ENCODE measurements at regions not wholly inside any gene's neighbourhood (a gene's known extent, or its start where the extent isn't known, plus 50 kb on each side); places are given as distances from the start of the nearest gene placed in this dataset.

DNA sequence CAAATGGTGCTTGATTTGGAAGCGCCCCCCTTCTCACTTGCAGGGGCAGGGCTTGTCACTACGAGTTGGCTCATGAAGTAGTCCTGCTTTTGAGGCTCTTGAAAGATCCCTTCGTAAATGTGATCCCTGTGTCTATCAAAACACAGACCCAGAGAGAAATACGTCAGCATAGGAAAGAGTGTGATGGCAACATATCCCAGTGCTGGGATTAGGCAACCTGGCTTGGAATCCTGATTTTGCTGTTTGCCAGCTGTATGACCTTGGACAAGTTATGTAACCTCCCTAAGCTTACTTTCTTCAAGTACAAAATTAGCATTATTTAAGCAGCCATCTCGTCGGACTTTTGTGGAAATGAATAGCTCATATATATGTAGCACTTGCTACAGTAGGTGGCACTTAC is 228.4 kb downstream of the ATG4C start:
- Histone ChIP-seq H3K4me2 (ENCODE audit: low read length) (no peak overlapping the region), H3K4me1 (ENCODE audit: control insufficient read depth, insufficient read depth, low read length) (no peaks in the 10 kb centered on the region), H3K36me3 (ENCODE audit: insufficient read depth, low read length) (no peaks in the 10 kb centered on the region), H3K4me3 (ENCODE audit: low read length) (no peak overlapping the region), H3K9me3 (replicated peaks; ENCODE audit: low read length) (no peaks in the 10 kb centered on the region), H3K9ac (ENCODE audit: low read depth, low read length) (no peak overlapping the region), H3K27me3 (ENCODE audit: control insufficient read depth, insufficient read depth, low read length) (no peaks in the 10 kb centered on the region)

DNA sequence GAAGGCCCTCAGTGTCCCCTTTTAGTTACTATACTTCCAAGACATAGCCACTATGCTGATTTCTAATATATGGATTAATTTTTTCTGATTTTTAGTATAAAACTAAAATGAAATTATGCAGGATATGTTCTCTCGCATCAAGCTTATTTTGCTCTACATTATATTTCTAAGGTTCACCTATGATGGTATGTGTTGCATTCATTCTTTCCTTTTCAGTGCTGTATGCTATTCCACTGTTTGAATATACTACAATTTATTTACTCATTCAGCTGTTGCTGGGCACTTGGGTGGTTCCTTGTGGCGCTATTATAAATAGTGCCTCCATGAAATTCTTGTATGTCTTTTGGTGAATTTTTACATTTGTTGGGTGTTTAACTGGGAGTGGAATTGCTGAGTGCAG is 230.3 kb downstream of the ATG4C start:
- no peaks in the 10 kb centered on the region for H3K9me3 ChIP-seq (replicated peaks; ENCODE audit: low read length)

DNA sequence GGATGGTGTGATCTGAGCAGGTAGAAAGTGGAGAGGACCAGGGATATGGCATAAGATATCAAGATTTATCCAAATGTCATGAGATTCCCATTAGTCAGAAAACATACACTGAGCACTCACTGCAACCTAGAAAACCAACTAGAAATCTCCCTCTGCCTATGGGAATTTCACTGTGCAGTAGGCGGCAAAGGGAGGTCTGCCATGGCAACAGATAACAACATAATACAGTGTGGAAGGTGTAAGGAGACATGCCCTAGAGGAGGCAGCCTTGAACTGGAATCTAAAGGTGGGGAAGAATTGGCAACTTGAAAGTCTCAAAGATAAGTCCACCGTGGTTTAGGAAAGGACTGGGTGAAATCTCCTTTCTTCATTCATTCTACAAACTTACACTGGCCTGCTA is 238.4 kb downstream of the ATG4C start:
- H3K9me3 ChIP-seq (replicated peaks; ENCODE audit: low read length), result no peaks in the 10 kb centered on the region
- H3K27me3 ChIP-seq (ENCODE audit: control insufficient read depth, insufficient read depth, low read length), result no peaks in the 10 kb centered on the region
- no peaks in the 10 kb centered on the region for H3K4me1 ChIP-seq (ENCODE audit: control insufficient read depth, insufficient read depth, low read length)
- no peaks in the 10 kb centered on the region for H3K36me3 ChIP-seq (ENCODE audit: insufficient read depth, low read length)
- H3K4me3 ChIP-seq (ENCODE audit: low read length), result no peak overlapping the region
- H3K9ac ChIP-seq (ENCODE audit: low read depth, low read length), result no peak overlapping the region
- H3K4me2 ChIP-seq (ENCODE audit: low read length), result no peak overlapping the region

More for the DNA sequence above, 230.3 kb downstream of the ATG4C start:
- H3K4me2 ChIP-seq (ENCODE audit: low read length), result no peak overlapping the region
- no peak overlapping the region for H3K9ac ChIP-seq (ENCODE audit: low read depth, low read length)
- no peaks in the 10 kb centered on the region for H3K36me3 ChIP-seq (ENCODE audit: insufficient read depth, low read length)
- H3K4me3 ChIP-seq (ENCODE audit: low read length), result no peak overlapping the region
- H3K4me1 ChIP-seq (ENCODE audit: control insufficient read depth, insufficient read depth, low read length), result no peaks in the 10 kb centered on the region
- H3K27me3 ChIP-seq (ENCODE audit: control insufficient read depth, insufficient read depth, low read length), result no peaks in the 10 kb centered on the region

DNA sequence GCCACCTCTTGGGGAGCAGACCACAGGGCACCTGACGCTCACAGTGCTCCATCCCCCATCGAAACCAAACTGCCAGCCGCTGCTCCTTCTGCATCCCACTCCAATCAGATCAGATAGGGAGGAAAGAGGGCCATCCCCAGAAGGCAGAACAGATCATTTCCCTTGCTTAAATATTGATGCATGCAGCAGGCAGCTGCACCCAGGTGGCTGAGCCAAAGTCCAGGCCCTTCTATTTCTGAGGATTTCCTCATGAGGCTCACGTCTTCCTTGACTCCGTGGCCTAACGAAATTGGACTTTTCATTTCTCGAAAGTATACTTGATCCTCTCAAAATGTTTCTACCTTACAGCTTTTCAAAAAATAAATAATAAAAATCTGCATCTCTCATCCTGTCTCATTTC is 239.2 kb downstream of the ATG4C start:
- H3K27me3 ChIP-seq (ENCODE audit: control insufficient read depth, insufficient read depth, low read length), result no peaks in the 10 kb centered on the region
- H3K4me2 ChIP-seq (ENCODE audit: low read length), result no peak overlapping the region
- H3K9me3 ChIP-seq (replicated peaks; ENCODE audit: low read length), result no peaks in the 10 kb centered on the region
- no peaks in the 10 kb centered on the region for H3K4me1 ChIP-seq (ENCODE audit: control insufficient read depth, insufficient read depth, low read length)
- no peak overlapping the region for H3K4me3 ChIP-seq (ENCODE audit: low read length)
- no peaks in the 10 kb centered on the region for H3K36me3 ChIP-seq (ENCODE audit: insufficient read depth, low read length)
- H3K9ac ChIP-seq (ENCODE audit: low read depth, low read length), result no peak overlapping the region

DNA sequence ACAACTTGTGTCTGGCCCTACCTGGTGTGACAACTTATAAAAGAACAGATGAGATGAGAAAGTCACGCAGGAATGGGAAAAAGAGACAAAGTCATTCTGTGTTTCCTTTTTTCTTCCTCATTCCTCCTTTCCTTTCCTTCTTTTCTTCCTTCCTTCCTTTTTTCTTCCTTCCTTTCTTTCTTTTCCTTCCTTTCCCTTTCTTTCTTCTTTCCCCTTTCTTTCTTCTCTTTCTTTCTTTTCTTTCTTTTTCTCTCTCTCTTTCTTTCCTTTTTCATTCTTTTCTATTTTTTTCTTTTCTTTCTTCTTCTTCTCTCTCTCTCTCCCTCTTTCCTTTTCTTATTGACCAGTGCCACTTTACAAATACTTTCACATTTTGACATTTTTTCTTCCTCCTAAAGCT is 239.7 kb downstream of the ATG4C start:
- no peaks in the 10 kb centered on the region for H3K4me1 ChIP-seq (ENCODE audit: control insufficient read depth, insufficient read depth, low read length)
- H3K4me3 ChIP-seq (ENCODE audit: low read length), result no peak overlapping the region
- no peaks in the 10 kb centered on the region for H3K36me3 ChIP-seq (ENCODE audit: insufficient read depth, low read length)
- H3K9me3 ChIP-seq (replicated peaks; ENCODE audit: low read length), result no peaks in the 10 kb centered on the region
- H3K27me3 ChIP-seq (ENCODE audit: control insufficient read depth, insufficient read depth, low read length), result peaks cover 3% of the 10 kb centered on the region
- H3K4me2 ChIP-seq (ENCODE audit: low read length), result no peak overlapping the region
- H3K9ac ChIP-seq (ENCODE audit: low read depth, low read length), result no peak overlapping the region

DNA sequence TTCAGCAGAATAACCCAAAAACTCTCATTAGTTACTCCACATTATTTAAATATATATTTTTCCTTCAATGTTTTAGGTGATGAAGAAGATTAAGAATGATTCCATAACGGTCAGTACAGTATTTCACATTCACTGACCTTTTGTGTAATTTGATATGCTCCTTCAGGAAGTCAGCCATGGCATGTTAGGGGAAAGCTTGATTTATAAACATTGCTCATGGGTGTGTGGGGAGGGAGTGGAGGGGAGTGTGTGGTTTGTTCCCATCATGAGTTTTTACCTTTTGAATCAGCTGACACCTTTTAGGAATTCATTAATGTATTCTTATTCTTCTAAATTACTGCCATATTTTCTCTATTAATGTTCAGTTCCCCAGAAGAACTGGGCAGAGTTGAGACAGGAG is 240.2 kb downstream of the ATG4C start:
- peaks cover 3% of the 10 kb centered on the region for H3K27me3 ChIP-seq (ENCODE audit: control insufficient read depth, insufficient read depth, low read length)
- no peak overlapping the region for H3K9ac ChIP-seq (ENCODE audit: low read depth, low read length)
- no peak overlapping the region for H3K4me3 ChIP-seq (ENCODE audit: low read length)
- no peaks in the 10 kb centered on the region for H3K36me3 ChIP-seq (ENCODE audit: insufficient read depth, low read length)
- no peaks in the 10 kb centered on the region for H3K9me3 ChIP-seq (replicated peaks; ENCODE audit: low read length)
- H3K4me2 ChIP-seq (ENCODE audit: low read length), result no peak overlapping the region
- H3K4me1 ChIP-seq (ENCODE audit: control insufficient read depth, insufficient read depth, low read length), result no peaks in the 10 kb centered on the region

DNA sequence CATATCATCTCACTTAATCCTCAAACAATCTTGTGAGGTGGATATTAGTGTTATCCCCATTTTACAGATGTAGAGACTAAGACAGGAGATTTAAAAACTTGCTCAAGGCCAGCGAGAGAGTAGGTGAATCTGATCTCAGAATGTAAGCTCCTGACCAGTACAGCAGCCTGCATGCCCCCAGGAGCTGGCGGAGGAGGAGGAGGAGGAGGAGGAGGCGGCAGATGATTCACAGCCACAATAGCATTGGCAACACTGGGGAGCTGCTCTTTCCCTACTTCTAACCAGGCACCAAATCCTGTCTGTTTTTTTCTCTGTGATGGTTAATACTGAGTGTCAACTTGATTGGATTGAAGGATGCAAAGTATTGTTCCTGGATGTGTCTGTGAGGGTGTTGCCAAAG is 243.2 kb downstream of the ATG4C start:
- Histone ChIP-seq H3K4me3 (ENCODE audit: low read length) (no peak overlapping the region), H3K9ac (ENCODE audit: low read depth, low read length) (no peak overlapping the region), H3K4me1 (ENCODE audit: control insufficient read depth, insufficient read depth, low read length) (no peaks in the 10 kb centered on the region), H3K27me3 (ENCODE audit: control insufficient read depth, insufficient read depth, low read length) (peaks cover 3% of the 10 kb centered on the region), H3K36me3 (ENCODE audit: insufficient read depth, low read length) (no peaks in the 10 kb centered on the region), H3K9me3 (replicated peaks; ENCODE audit: low read length) (no peaks in the 10 kb centered on the region), H3K4me2 (ENCODE audit: low read length) (no peak overlapping the region)

DNA sequence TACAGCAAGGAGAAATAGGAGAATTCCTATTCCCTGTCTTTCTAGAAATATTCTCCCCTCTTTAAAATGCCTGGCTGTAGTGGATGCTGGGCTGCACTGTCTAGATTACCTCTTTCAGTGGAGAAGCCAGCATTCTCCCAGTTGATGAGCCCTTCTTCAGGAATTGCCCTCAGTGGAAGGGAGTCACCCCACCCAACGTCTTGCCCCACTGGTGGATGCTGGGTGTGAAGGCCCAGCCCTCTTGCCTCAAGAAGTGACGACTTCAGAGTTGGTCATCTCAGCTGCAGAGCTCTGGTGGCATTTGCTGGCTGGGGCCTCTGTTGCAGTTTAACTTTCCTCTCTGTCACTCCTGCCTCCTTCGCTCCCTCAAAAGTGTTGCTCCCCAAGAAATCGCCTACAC is 248.2 kb downstream of the ATG4C start:
- Histone ChIP-seq H3K36me3 (ENCODE audit: insufficient read depth, low read length) (no peaks in the 10 kb centered on the region), H3K9ac (ENCODE audit: low read depth, low read length) (no peak overlapping the region), H3K4me2 (ENCODE audit: low read length) (no peak overlapping the region), H3K9me3 (replicated peaks; ENCODE audit: low read length) (no peaks in the 10 kb centered on the region), H3K4me1 (ENCODE audit: control insufficient read depth, insufficient read depth, low read length) (no peaks in the 10 kb centered on the region), H3K27me3 (ENCODE audit: control insufficient read depth, insufficient read depth, low read length) (peaks cover 6% of the 10 kb centered on the region), H3K4me3 (ENCODE audit: low read length) (no peak overlapping the region)

DNA sequence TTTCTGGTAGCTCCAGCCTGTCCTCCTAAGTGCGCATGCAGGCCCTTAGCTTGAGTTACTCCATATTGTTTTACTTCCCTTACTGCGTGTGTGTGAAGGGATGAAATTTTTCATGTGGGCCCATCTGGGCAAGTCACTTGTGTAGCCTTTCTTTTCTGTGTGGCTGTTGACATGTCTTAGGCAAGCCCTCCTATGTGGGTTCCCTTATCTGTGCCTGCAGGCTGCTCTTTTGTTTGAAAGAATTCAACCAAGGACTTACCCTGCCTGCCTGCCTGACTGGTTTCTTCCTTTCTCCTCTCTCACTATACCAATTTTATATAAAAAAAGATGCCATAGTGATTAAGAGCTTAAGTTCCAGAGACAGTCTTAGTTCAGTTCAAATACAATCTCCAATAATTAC is 249.3 kb downstream of the ATG4C start:
- no peaks in the 10 kb centered on the region for H3K4me1 ChIP-seq (ENCODE audit: control insufficient read depth, insufficient read depth, low read length)
- H3K36me3 ChIP-seq (ENCODE audit: insufficient read depth, low read length), result no peaks in the 10 kb centered on the region
- no peak overlapping the region for H3K4me2 ChIP-seq (ENCODE audit: low read length)
- no peak overlapping the region for H3K9ac ChIP-seq (ENCODE audit: low read depth, low read length)
- H3K4me3 ChIP-seq (ENCODE audit: low read length), result no peak overlapping the region
- H3K27me3 ChIP-seq (ENCODE audit: control insufficient read depth, insufficient read depth, low read length), result peaks cover 6% of the 10 kb centered on the region
- H3K9me3 ChIP-seq (replicated peaks; ENCODE audit: low read length), result no peaks in the 10 kb centered on the region

DNA sequence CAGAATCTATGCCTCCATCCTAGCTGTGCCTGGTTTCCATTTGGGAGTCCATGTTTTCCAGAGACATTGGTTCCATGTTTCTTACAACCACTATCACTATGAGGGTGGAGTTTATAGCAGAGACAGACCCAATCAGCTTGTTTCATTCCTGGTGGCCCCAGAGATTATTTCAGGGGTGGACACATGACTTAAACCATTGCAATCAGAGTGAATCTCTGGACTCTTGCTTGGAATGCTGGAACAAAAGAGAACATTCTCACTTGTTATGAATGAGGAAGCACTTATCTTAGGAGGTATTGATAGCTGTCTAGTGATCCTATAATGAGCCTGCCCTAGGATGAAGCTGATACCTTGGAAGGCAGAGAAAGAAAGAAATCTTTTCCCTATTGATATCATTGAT is 250.3 kb downstream of the ATG4C start:
- Histone ChIP-seq H3K4me3 (ENCODE audit: low read length) (no peak overlapping the region), H3K4me1 (ENCODE audit: control insufficient read depth, insufficient read depth, low read length) (no peaks in the 10 kb centered on the region), H3K27me3 (ENCODE audit: control insufficient read depth, insufficient read depth, low read length) (peaks cover 3% of the 10 kb centered on the region), H3K9me3 (replicated peaks; ENCODE audit: low read length) (no peaks in the 10 kb centered on the region), H3K36me3 (ENCODE audit: insufficient read depth, low read length) (no peaks in the 10 kb centered on the region), H3K9ac (ENCODE audit: low read depth, low read length) (no peak overlapping the region), H3K4me2 (ENCODE audit: low read length) (no peak overlapping the region)

DNA sequence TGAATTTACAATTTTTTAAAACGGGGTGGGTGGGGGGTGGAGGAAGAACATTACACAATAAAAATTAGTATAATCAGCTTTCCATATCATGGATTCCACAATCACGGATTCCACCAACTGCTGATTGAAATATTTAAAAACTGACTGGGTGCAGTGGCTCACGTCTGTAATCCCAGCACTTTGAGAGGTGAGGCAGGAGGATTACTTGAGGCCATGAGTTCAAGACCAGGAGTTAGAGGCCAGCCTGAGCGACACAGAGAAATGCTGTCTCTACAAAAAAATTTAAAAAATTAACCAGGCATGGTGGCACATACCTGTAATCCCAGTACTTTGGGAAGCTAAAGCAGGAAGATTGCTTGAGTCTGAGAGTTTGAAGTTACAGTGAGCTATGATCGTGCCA is 254.7 kb downstream of the ATG4C start:
- H3K36me3 ChIP-seq (ENCODE audit: insufficient read depth, low read length), result no peaks in the 10 kb centered on the region
- H3K9ac ChIP-seq (ENCODE audit: low read depth, low read length), result no peak overlapping the region
- no peaks in the 10 kb centered on the region for H3K27me3 ChIP-seq (ENCODE audit: control insufficient read depth, insufficient read depth, low read length)
- H3K9me3 ChIP-seq (replicated peaks; ENCODE audit: low read length), result no peaks in the 10 kb centered on the region
- no peak overlapping the region for H3K4me3 ChIP-seq (ENCODE audit: low read length)
- H3K4me2 ChIP-seq (ENCODE audit: low read length), result no peak overlapping the region
- H3K4me1 ChIP-seq (ENCODE audit: control insufficient read depth, insufficient read depth, low read length), result no peaks in the 10 kb centered on the region

DNA sequence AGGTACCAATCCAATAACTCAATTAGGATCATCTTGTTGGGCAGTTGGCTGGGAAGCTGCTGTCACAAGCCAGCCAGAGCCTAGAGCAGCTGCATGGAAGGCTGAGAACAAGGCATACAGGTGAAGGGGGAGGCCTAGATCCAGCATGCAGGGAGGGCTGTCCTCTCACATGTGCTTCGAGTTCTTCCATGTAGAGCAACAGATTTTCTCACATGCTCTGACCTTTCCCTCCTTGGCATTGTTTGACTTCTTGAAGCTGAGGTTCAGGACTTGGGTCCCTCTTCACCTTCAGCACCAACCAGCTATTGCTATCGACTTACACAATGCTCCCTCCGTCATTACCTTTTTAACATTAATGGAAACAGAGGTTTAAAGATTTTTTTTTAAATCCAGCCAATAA is 257.7 kb downstream of the ATG4C start:
- no peak overlapping the region for H3K4me2 ChIP-seq (ENCODE audit: low read length)
- H3K36me3 ChIP-seq (ENCODE audit: insufficient read depth, low read length), result no peaks in the 10 kb centered on the region
- H3K27me3 ChIP-seq (ENCODE audit: control insufficient read depth, insufficient read depth, low read length), result no peaks in the 10 kb centered on the region
- no peaks in the 10 kb centered on the region for H3K9me3 ChIP-seq (replicated peaks; ENCODE audit: low read length)
- no peak overlapping the region for H3K9ac ChIP-seq (ENCODE audit: low read depth, low read length)
- H3K4me1 ChIP-seq (ENCODE audit: control insufficient read depth, insufficient read depth, low read length), result no peaks in the 10 kb centered on the region
- H3K4me3 ChIP-seq (ENCODE audit: low read length), result no peak overlapping the region

Measured in skeletal muscle satellite cell (primary cell).